ENCODE measurements at regions not wholly inside any gene's neighbourhood (a gene's known extent, or its start where the extent isn't known, plus 50 kb on each side); places are given as distances from the start of the nearest gene placed in this dataset.

DNA sequence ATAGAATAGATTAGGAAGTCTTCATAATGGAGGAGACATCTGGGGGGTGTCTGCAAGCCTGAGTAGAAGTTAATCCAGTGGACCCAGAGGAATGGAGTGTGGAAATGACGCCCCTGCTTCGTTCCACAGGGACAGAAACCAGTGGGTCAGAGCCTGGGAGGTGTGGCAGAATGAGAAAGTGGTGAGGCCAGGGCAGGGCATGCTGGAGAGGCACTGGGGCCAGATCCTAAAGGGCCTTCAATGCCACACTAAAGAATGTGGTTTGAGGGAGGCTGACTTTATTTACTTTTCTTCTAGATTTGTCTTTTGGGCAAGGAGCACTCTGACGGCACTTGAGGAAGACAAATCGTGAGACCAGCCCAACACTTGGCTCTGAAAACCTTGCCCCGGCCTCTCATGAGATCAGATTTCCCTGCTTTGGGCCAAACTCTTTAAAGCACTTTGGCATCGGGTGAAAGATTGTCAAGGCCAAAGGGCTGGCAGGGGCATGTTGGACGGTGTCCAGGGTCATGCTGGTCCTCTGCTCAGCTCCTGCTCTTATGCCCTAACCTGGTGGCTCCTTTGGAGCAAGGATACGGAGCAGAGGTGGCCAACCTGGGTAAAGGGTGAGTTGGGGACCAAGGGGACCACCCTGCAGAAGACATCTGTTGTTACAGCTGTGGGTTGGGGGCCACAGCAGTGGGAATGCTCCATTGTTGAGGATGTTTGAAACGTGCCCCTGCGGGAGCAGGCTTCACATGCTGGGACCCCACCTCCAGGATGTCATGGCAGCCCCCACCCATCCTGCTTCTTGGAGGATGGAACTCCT lies 157.0 kb upstream of the ZMIZ1 start:
- ATAC-seq (replicated peaks): no peak
- H3K4me1 Mint-ChIP-seq: no peaks in the 10 kb centered on the region

GRCh38 chr10:78912361-78913218 lies 156.2 kb upstream of the ZMIZ1 start:
- no peaks in the 10 kb centered on the region for H3K4me1 Mint-ChIP-seq
- H3K4me3 Mint-ChIP-seq: no peak overlapping the region
- no peaks in the 10 kb centered on the region for H3K36me3 Mint-ChIP-seq (ENCODE audit: low read depth)
- H3K27ac Mint-ChIP-seq: no peak overlapping the region
- H3K27me3 Mint-ChIP-seq: no peaks in the 10 kb centered on the region
- no peaks in the 10 kb centered on the region for H3K9me3 Mint-ChIP-seq
- no peak for ATAC-seq (replicated peaks)

More for the DNA sequence above, 157.0 kb upstream of the ZMIZ1 start:
- Mint-ChIP-seq H3K27me3 (no peaks in the 10 kb centered on the region), H3K27ac (no peak overlapping the region), H3K9me3 (no peaks in the 10 kb centered on the region), H3K4me3 (no peak overlapping the region), H3K36me3 (ENCODE audit: low read depth) (no peaks in the 10 kb centered on the region)

DNA sequence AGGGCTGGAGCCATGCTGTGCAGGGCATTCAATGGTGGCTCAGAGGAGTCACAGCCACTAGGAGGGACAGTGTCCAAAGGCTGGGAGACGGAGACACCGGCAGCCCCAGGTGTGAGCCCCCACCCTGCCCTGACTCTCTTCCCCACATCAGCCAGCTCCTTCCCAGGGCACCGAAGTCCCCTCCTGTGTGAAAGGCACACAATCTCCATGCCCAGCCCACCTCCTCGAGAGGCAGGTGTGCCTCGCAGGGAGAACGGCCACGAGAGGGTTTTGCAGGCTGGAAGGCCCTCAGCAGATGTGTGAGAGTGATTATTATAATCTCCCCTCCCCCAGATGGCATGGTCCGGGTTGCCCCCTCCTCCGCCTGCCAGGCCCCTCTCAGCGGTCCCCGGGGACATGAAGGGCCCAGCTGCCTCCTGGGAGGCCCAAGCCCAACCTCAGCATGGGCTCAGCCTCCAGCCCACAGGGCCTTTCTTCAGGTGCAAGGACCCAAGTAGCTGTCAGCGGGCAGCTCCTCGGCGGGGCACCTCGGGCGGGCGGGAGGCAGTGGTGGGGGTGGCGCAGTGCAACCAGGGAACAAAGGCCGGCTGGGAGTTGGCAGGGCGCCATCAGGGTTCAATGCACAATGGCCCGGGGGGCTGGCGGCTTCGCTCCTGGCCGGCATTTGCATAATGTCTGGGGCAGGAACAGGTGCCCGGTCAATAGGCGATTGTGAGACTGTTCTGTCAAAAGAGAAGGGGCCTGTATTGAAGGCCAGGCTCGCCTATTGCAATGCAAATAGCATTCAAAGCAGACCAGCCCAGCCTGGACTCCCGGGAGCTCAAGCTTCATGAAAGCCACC lies 155.3 kb upstream of the ZMIZ1 start:
- Mint-ChIP-seq H3K4me3 (no peak overlapping the region), H3K9me3 (no peaks in the 10 kb centered on the region), H3K27ac (no peak overlapping the region)

GRCh38 chr10:78914060-78914378 lies 154.7 kb upstream of the ZMIZ1 start:
- Mint-ChIP-seq H3K4me1 (no peaks in the 10 kb centered on the region), H3K9me3 (no peaks in the 10 kb centered on the region), H3K36me3 (ENCODE audit: low read depth) (no peaks in the 10 kb centered on the region), H3K4me3 (no peak overlapping the region), H3K27ac (no peak overlapping the region), H3K27me3 (no peaks in the 10 kb centered on the region)
- ATAC-seq (replicated peaks): no peak

More for the DNA sequence above, 155.3 kb upstream of the ZMIZ1 start:
- Mint-ChIP-seq H3K27me3 (no peaks in the 10 kb centered on the region), H3K4me1 (no peaks in the 10 kb centered on the region), H3K36me3 (ENCODE audit: low read depth) (no peaks in the 10 kb centered on the region)
- no peak for ATAC-seq (replicated peaks)

- ATAC-seq (replicated peaks): peak; percentile 58
- no peaks in the 10 kb centered on the region for H3K4me1 Mint-ChIP-seq
- no peaks in the 10 kb centered on the region for H3K36me3 Mint-ChIP-seq (ENCODE audit: low read depth)
- H3K27ac Mint-ChIP-seq: no peak overlapping the region
- H3K9me3 Mint-ChIP-seq: no peaks in the 10 kb centered on the region
- no peak overlapping the region for H3K4me3 Mint-ChIP-seq
- H3K27me3 Mint-ChIP-seq: no peaks in the 10 kb centered on the region
Measured at GRCh38 chr10:78914502-78915189, 154.1 kb upstream of the ZMIZ1 start.

DNA sequence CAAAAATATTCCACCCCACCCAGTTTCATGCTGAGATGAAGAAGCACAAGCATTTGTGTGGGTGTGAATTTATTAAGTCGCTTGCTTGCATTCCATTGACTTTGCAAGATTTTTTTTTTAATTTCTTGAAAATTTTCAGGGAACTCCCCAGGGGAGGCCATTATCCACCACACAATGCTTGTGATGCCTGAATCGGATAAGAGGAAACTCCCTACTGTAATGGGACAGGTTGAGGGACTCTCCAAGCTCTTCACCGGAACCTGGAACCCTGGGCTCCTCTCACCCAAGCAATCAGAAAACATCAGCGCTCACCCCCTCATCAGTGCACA lies 153.6 kb upstream of the ZMIZ1 start:
- Mint-ChIP-seq H3K4me3 (no peak overlapping the region), H3K9me3 (no peaks in the 10 kb centered on the region), H3K36me3 (ENCODE audit: low read depth) (no peaks in the 10 kb centered on the region), H3K27ac (no peak overlapping the region), H3K4me1 (no peaks in the 10 kb centered on the region), H3K27me3 (no peaks in the 10 kb centered on the region)
- ATAC-seq (replicated peaks): peak; percentile 60

- H3K9me3 Mint-ChIP-seq: no peaks in the 10 kb centered on the region
- no peaks in the 10 kb centered on the region for H3K36me3 Mint-ChIP-seq (ENCODE audit: low read depth)
- no peak overlapping the region for H3K27ac Mint-ChIP-seq
- no peaks in the 10 kb centered on the region for H3K27me3 Mint-ChIP-seq
- no peak overlapping the region for H3K4me3 Mint-ChIP-seq
- ATAC-seq (replicated peaks): no peak
- no peaks in the 10 kb centered on the region for H3K4me1 Mint-ChIP-seq
Measured at GRCh38 chr10:78916227-78916626, 152.5 kb upstream of the ZMIZ1 start.

GRCh38 chr10:78919181-78919966 lies 149.4 kb upstream of the ZMIZ1 start:
- ATAC-seq (replicated peaks): no peak
- Mint-ChIP-seq H3K9me3 (no peaks in the 10 kb centered on the region), H3K4me1 (no peaks in the 10 kb centered on the region), H3K36me3 (ENCODE audit: low read depth) (no peaks in the 10 kb centered on the region), H3K27ac (no peak overlapping the region), H3K4me3 (no peak overlapping the region), H3K27me3 (no peaks in the 10 kb centered on the region)

GRCh38 chr10:78920011-78920410 lies 148.8 kb upstream of the ZMIZ1 start:
- Mint-ChIP-seq H3K27me3 (no peaks in the 10 kb centered on the region), H3K4me3 (no peak overlapping the region), H3K27ac (no peak overlapping the region), H3K9me3 (no peaks in the 10 kb centered on the region), H3K4me1 (no peaks in the 10 kb centered on the region), H3K36me3 (ENCODE audit: low read depth) (no peaks in the 10 kb centered on the region)
- ATAC-seq (replicated peaks): no peak

DNA sequence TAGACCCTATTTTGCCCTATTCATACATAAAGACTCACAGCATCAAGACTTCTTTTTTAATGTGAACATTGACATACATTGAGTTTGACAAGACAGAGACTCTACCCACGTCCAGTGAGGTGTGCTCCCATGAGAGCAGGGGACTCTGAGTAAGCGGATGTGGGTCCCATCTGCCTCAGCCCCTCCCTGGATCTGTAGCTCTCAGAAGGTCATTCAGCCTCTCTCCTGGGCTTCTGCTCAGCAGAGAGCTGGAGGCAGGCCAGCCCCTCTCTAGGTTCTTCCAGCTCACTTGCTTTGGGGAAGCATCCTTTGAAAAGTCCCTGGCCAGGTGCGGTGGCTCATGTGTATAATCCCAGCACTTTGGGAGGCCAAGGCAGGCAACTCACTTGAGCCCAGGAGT lies 146.9 kb upstream of the ZMIZ1 start:
- Mint-ChIP-seq H3K9me3 (no peaks in the 10 kb centered on the region), H3K27ac (no peak overlapping the region), H3K36me3 (ENCODE audit: low read depth) (no peaks in the 10 kb centered on the region), H3K4me3 (no peak overlapping the region), H3K27me3 (no peaks in the 10 kb centered on the region), H3K4me1 (no peaks in the 10 kb centered on the region)
- ATAC-seq (replicated peaks): no peak

- no peak overlapping the region for H3K4me3 Mint-ChIP-seq
- H3K9me3 Mint-ChIP-seq: no peaks in the 10 kb centered on the region
- H3K27ac Mint-ChIP-seq: no peak overlapping the region
- H3K36me3 Mint-ChIP-seq (ENCODE audit: low read depth): no peaks in the 10 kb centered on the region
- ATAC-seq (replicated peaks): no peak
- no peaks in the 10 kb centered on the region for H3K4me1 Mint-ChIP-seq
- H3K27me3 Mint-ChIP-seq: no peaks in the 10 kb centered on the region
Measured at GRCh38 chr10:78923647-78924318, 145.0 kb upstream of the ZMIZ1 start.

- H3K4me3 Mint-ChIP-seq: no peak overlapping the region
- H3K9me3 Mint-ChIP-seq: no peaks in the 10 kb centered on the region
- H3K27ac Mint-ChIP-seq: no peak overlapping the region
- no peaks in the 10 kb centered on the region for H3K27me3 Mint-ChIP-seq
- no peaks in the 10 kb centered on the region for H3K4me1 Mint-ChIP-seq
- no peaks in the 10 kb centered on the region for H3K36me3 Mint-ChIP-seq (ENCODE audit: low read depth)
- no peak for ATAC-seq (replicated peaks)
Measured at GRCh38 chr10:78924319-78925003, 144.3 kb upstream of the ZMIZ1 start.

DNA sequence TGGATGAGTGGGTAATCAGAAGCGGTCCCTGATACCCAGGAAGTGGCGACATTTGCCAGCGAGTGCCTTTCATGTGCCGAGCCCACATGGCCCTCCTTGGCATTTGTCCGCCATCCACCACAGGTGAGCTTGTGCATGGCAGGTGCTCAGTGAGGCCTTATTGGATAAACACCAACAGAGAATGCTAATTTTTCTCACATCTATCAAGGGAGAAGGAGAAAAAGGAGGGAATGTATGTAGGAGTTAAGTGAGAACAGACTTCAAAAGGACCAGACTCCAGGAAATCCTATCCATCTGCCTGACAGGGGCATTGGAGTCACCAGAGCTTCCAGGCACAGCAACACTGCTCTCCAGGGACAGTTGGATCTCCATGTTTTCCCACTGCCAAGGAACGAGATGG lies 143.5 kb upstream of the ZMIZ1 start:
- no peak overlapping the region for H3K4me3 Mint-ChIP-seq
- H3K27ac Mint-ChIP-seq: no peak overlapping the region
- H3K36me3 Mint-ChIP-seq (ENCODE audit: low read depth): no peaks in the 10 kb centered on the region
- no peaks in the 10 kb centered on the region for H3K4me1 Mint-ChIP-seq
- no peak for ATAC-seq (replicated peaks)
- H3K27me3 Mint-ChIP-seq: no peaks in the 10 kb centered on the region
- no peaks in the 10 kb centered on the region for H3K9me3 Mint-ChIP-seq

Measured in activated T-helper 17 cell treated with anti-CD3 and anti-CD28 coated beads, Interleukin-2, amount 50 U/mL, for 72 hours (primary cell).